ENCODE measurements at regions not wholly inside any gene's neighbourhood (a gene's known extent, or its start where the extent isn't known, plus 50 kb on each side); places are given as distances from the start of the nearest gene placed in this dataset.
"Not testable (repeated sequence)": the region's sequence is repeated elsewhere in the genome, so short reads cannot be mapped to it uniquely, and the experiment has no call there.

GRCh38 chr9:40942730-40943129, 185.8 kb downstream of the FOXD4L6 start:
- H2AFZ ChIP-seq (ENCODE audit: control insufficient read depth, low read length); H3K9me3 ChIP-seq (ENCODE audit: control insufficient read depth, low read depth, low read length); H3K27ac ChIP-seq (ENCODE audit: control insufficient read depth, insufficient read depth, low read length); H4K20me1 ChIP-seq (ENCODE audit: control insufficient read depth, extremely low read depth, insufficient read depth, low read length); FAIRE-seq; H3K27me3 ChIP-seq (ENCODE audit: control insufficient read depth, extremely low read depth, insufficient read depth, low read length); DNase-seq (ENCODE audit: low read depth, low spot score); H3K9me1 ChIP-seq (ENCODE audit: control insufficient read depth, extremely low read depth, insufficient read depth, low read length); H3K4me1 ChIP-seq (ENCODE audit: control insufficient read depth, extremely low read depth, insufficient read depth, low read length); H3K36me3 ChIP-seq (ENCODE audit: control insufficient read depth in 2 of 2, extremely low read depth in 1 of 2, insufficient read depth in 2 of 2, low read length in 2 of 2); H3K4me3 ChIP-seq (ENCODE audit: control insufficient read depth in 2 of 3, extremely low read depth in 1 of 3, insufficient read depth in 2 of 3, low read depth in 1 of 3, low read length in 3 of 3); H3K79me2 ChIP-seq (ENCODE audit: control insufficient read depth, insufficient read depth, low read length); H3K9ac ChIP-seq (ENCODE audit: control insufficient read depth, extremely low read depth, insufficient read depth, low read length); dilution Hi-C loops (cut with MboI; ENCODE audit: extremely low pct_ligation_motif_present, low sequenced_read_pairs); H3K4me2 ChIP-seq (ENCODE audit: control insufficient read depth, extremely low read depth, insufficient read depth, low read depth, low read length): not testable (repeated sequence)

- H2AFZ ChIP-seq (ENCODE audit: control insufficient read depth, low read length); dilution Hi-C loops (cut with MboI; ENCODE audit: extremely low pct_ligation_motif_present, low sequenced_read_pairs); H3K9me1 ChIP-seq (ENCODE audit: control insufficient read depth, extremely low read depth, insufficient read depth, low read length); H3K9me3 ChIP-seq (ENCODE audit: control insufficient read depth, low read depth, low read length); H3K9ac ChIP-seq (ENCODE audit: control insufficient read depth, extremely low read depth, insufficient read depth, low read length); H4K20me1 ChIP-seq (ENCODE audit: control insufficient read depth, extremely low read depth, insufficient read depth, low read length); H3K36me3 ChIP-seq (ENCODE audit: control insufficient read depth in 2 of 2, extremely low read depth in 1 of 2, insufficient read depth in 2 of 2, low read length in 2 of 2); H3K27me3 ChIP-seq (ENCODE audit: control insufficient read depth, extremely low read depth, insufficient read depth, low read length); H3K4me1 ChIP-seq (ENCODE audit: control insufficient read depth, extremely low read depth, insufficient read depth, low read length); FAIRE-seq; DNase-seq (ENCODE audit: low read depth, low spot score); H3K27ac ChIP-seq (ENCODE audit: control insufficient read depth, insufficient read depth, low read length); H3K4me2 ChIP-seq (ENCODE audit: control insufficient read depth, extremely low read depth, insufficient read depth, low read depth, low read length); H3K79me2 ChIP-seq (ENCODE audit: control insufficient read depth, insufficient read depth, low read length); H3K4me3 ChIP-seq (ENCODE audit: control insufficient read depth in 2 of 3, extremely low read depth in 1 of 3, insufficient read depth in 2 of 3, low read depth in 1 of 3, low read length in 3 of 3): not testable (repeated sequence)
Measured at GRCh38 chr9:40939888-40940209, 188.6 kb downstream of the FOXD4L6 start.

GRCh38 chr9:40939201-40939887, 189.1 kb downstream of the FOXD4L6 start:
- H3K4me3 ChIP-seq (ENCODE audit: control insufficient read depth in 2 of 3, extremely low read depth in 1 of 3, insufficient read depth in 2 of 3, low read depth in 1 of 3, low read length in 3 of 3); FAIRE-seq; H3K9me3 ChIP-seq (ENCODE audit: control insufficient read depth, low read depth, low read length); dilution Hi-C loops (cut with MboI; ENCODE audit: extremely low pct_ligation_motif_present, low sequenced_read_pairs); H3K4me2 ChIP-seq (ENCODE audit: control insufficient read depth, extremely low read depth, insufficient read depth, low read depth, low read length); H4K20me1 ChIP-seq (ENCODE audit: control insufficient read depth, extremely low read depth, insufficient read depth, low read length); DNase-seq (ENCODE audit: low read depth, low spot score); H3K36me3 ChIP-seq (ENCODE audit: control insufficient read depth in 2 of 2, extremely low read depth in 1 of 2, insufficient read depth in 2 of 2, low read length in 2 of 2); H3K9ac ChIP-seq (ENCODE audit: control insufficient read depth, extremely low read depth, insufficient read depth, low read length); H2AFZ ChIP-seq (ENCODE audit: control insufficient read depth, low read length); H3K4me1 ChIP-seq (ENCODE audit: control insufficient read depth, extremely low read depth, insufficient read depth, low read length); H3K27me3 ChIP-seq (ENCODE audit: control insufficient read depth, extremely low read depth, insufficient read depth, low read length); H3K9me1 ChIP-seq (ENCODE audit: control insufficient read depth, extremely low read depth, insufficient read depth, low read length); H3K27ac ChIP-seq (ENCODE audit: control insufficient read depth, insufficient read depth, low read length); H3K79me2 ChIP-seq (ENCODE audit: control insufficient read depth, insufficient read depth, low read length): not testable (repeated sequence)
